ENCODE measurements at regions not wholly inside any gene's neighbourhood (a gene's known extent, or its start where the extent isn't known, plus 50 kb on each side); places are given as distances from the start of the nearest gene placed in this dataset.

GRCh38 chr2:3054066-3054465, 323.6 kb downstream of the EIPR1 start:
- H3K79me2 ChIP-seq (ENCODE audit: insufficient read depth, low read length): no peaks in the 10 kb centered on the region
- no peaks in the 10 kb centered on the region for H3K4me1 ChIP-seq (ENCODE audit: insufficient read depth, low read length, severe bottlenecking)
- H3K27ac ChIP-seq (ENCODE audit: low read depth, low read length, poor library complexity, severe bottlenecking): no peak overlapping the region
- no peak overlapping the region for H3K4me3 ChIP-seq (ENCODE audit: low read depth, low read length, poor library complexity, severe bottlenecking)
- H4K20me1 ChIP-seq (ENCODE audit: insufficient read depth, low read length): no peaks in the 10 kb centered on the region
- H3K4me2 ChIP-seq (ENCODE audit: low read length): no peak overlapping the region
- H3F3A ChIP-seq (ENCODE audit: insufficient read depth, low read length): no peaks in the 10 kb centered on the region
- H3K27me3 ChIP-seq (ENCODE audit: insufficient read depth, low read length): no peaks in the 10 kb centered on the region
- no peaks in the 10 kb centered on the region for H3K36me3 ChIP-seq (ENCODE audit: insufficient read depth, low read length)
- TF ChIP-seq, protein P1, sequence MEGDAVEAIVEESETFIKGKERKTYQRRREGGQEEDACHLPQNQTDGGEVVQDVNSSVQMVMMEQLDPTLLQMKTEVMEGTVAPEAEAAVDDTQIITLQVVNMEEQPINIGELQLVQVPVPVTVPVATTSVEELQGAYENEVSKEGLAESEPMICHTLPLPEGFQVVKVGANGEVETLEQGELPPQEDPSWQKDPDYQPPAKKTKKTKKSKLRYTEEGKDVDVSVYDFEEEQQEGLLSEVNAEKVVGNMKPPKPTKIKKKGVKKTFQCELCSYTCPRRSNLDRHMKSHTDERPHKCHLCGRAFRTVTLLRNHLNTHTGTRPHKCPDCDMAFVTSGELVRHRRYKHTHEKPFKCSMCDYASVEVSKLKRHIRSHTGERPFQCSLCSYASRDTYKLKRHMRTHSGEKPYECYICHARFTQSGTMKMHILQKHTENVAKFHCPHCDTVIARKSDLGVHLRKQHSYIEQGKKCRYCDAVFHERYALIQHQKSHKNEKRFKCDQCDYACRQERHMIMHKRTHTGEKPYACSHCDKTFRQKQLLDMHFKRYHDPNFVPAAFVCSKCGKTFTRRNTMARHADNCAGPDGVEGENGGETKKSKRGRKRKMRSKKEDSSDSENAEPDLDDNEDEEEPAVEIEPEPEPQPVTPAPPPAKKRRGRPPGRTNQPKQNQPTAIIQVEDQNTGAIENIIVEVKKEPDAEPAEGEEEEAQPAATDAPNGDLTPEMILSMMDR (IDR thresholded peaks at IDR 0.05; ENCODE audit: low read length): no peak
- no peak for TF ChIP-seq EZH2 (IDR thresholded peaks at IDR 0.05; ENCODE audit: borderline replicate concordance, low read length)
- H3K9me3 ChIP-seq (ENCODE audit: low read length): no peaks in the 10 kb centered on the region
- no peaks in the 10 kb centered on the region for H3K9me2 ChIP-seq (ENCODE audit: low read depth, low read length)
- H3K9ac ChIP-seq (ENCODE audit: low read length): no peak overlapping the region
- H2AFZ ChIP-seq (ENCODE audit: low read length): no peak overlapping the region

- H3K27me3 ChIP-seq (ENCODE audit: insufficient read depth, low read length): no peaks in the 10 kb centered on the region
- no peak overlapping the region for H2AFZ ChIP-seq (ENCODE audit: low read length)
- H3K79me2 ChIP-seq (ENCODE audit: insufficient read depth, low read length): no peaks in the 10 kb centered on the region
- no peaks in the 10 kb centered on the region for H3K36me3 ChIP-seq (ENCODE audit: insufficient read depth, low read length)
- no peaks in the 10 kb centered on the region for H3K9me3 ChIP-seq (ENCODE audit: low read length)
- H3K4me3 ChIP-seq (ENCODE audit: low read depth, low read length, poor library complexity, severe bottlenecking): no peak overlapping the region
- no peak overlapping the region for H3K9ac ChIP-seq (ENCODE audit: low read length)
- no peak overlapping the region for H3K27ac ChIP-seq (ENCODE audit: low read depth, low read length, poor library complexity, severe bottlenecking)
- H4K20me1 ChIP-seq (ENCODE audit: insufficient read depth, low read length): no peaks in the 10 kb centered on the region
- TF ChIP-seq, protein P1 (IDR thresholded peaks at IDR 0.05; ENCODE audit: low read length): no peak
- no peak for TF ChIP-seq EZH2 (IDR thresholded peaks at IDR 0.05; ENCODE audit: borderline replicate concordance, low read length)
- H3K4me2 ChIP-seq (ENCODE audit: low read length): no peak overlapping the region
- no peaks in the 10 kb centered on the region for H3K4me1 ChIP-seq (ENCODE audit: insufficient read depth, low read length, severe bottlenecking)
- H3F3A ChIP-seq (ENCODE audit: insufficient read depth, low read length): no peaks in the 10 kb centered on the region
- H3K9me2 ChIP-seq (ENCODE audit: low read depth, low read length): no peaks in the 10 kb centered on the region
These were observed 326.4 kb downstream of the EIPR1 start for GRCh38 chr2:3051266-3051665.

- Histone ChIP-seq H3F3A (ENCODE audit: insufficient read depth, low read length) (no peaks in the 10 kb centered on the region), H3K4me3 (ENCODE audit: low read depth, low read length, poor library complexity, severe bottlenecking) (no peak overlapping the region), H3K4me2 (ENCODE audit: low read length) (no peak overlapping the region), H3K27me3 (ENCODE audit: insufficient read depth, low read length) (no peaks in the 10 kb centered on the region), H3K9me2 (ENCODE audit: low read depth, low read length) (no peaks in the 10 kb centered on the region), H3K79me2 (ENCODE audit: insufficient read depth, low read length) (no peaks in the 10 kb centered on the region), H3K36me3 (ENCODE audit: insufficient read depth, low read length) (no peaks in the 10 kb centered on the region), H3K4me1 (ENCODE audit: insufficient read depth, low read length, severe bottlenecking) (no peaks in the 10 kb centered on the region), H3K9me3 (ENCODE audit: low read length) (no peaks in the 10 kb centered on the region), H4K20me1 (ENCODE audit: insufficient read depth, low read length) (no peaks in the 10 kb centered on the region), H3K27ac (ENCODE audit: low read depth, low read length, poor library complexity, severe bottlenecking) (no peak overlapping the region), H3K9ac (ENCODE audit: low read length) (no peak overlapping the region), H2AFZ (ENCODE audit: low read length) (no peak overlapping the region)
- TF ChIP-seq, protein P1 (IDR thresholded peaks at IDR 0.05; ENCODE audit: low read length): no peak
- no peak for TF ChIP-seq EZH2 (IDR thresholded peaks at IDR 0.05; ENCODE audit: borderline replicate concordance, low read length)
These were observed 331.3 kb downstream of the EIPR1 start for GRCh38 chr2:3046170-3046865.
